Immature natural killer cell (primary cell): ENCODE measurements at regions not wholly inside any gene's neighbourhood (a gene's known extent, or its start where the extent isn't known, plus 50 kb on each side); places are given as distances from the start of the nearest gene placed in this dataset.

Source experiments
- DNase-seq, 3 donors: peaks; one replicate each; pipeline ENCODE4 v3.0.0; 2022; ENCODE audit warnings: mixed read lengths in 1 of 3
- H3K27ac Mint-ChIP-seq, 6 donors: one replicate each; pipeline ENCODE4 v1.8.0; 2020; ENCODE audit warnings: mixed read lengths in 6 of 6, mild to moderate bottlenecking in 5 of 6, inconsistent platforms in 4 of 6, moderate library complexity in 3 of 6
- H3K27me3 Mint-ChIP-seq, 3 donors: one replicate each; pipeline ENCODE4 v1.8.0; 2020 to 2021; ENCODE audit warnings: low read depth in 3 of 3, mild to moderate bottlenecking in 3 of 3, mixed read lengths in 3 of 3, moderate library complexity in 3 of 3, inconsistent platforms in 1 of 3
- H3K36me3 Mint-ChIP-seq, 3 donors: one replicate each; pipeline ENCODE4 v1.8.0; 2020; ENCODE audit warnings: mixed read lengths in 3 of 3, inconsistent platforms in 2 of 3, mild to moderate bottlenecking in 2 of 3
- H3K4me1 Mint-ChIP-seq, 2 donors: one replicate each; pipeline ENCODE4 v1.8.0; 2020; ENCODE audit warnings: inconsistent platforms in 2 of 2, mild to moderate bottlenecking in 2 of 2, mixed read lengths in 2 of 2, moderate library complexity in 1 of 2
- H3K4me3 Mint-ChIP-seq, 5 donors: one replicate each; pipeline ENCODE4 v1.8.0; 2020; ENCODE audit warnings: mild to moderate bottlenecking in 5 of 5, mixed read lengths in 5 of 5, inconsistent platforms in 3 of 5, moderate library complexity in 3 of 5
- H3K9me3 Mint-ChIP-seq, 6 donors: one replicate each; pipeline ENCODE4 v1.8.0; 2020; ENCODE audit warnings: mild to moderate bottlenecking in 6 of 6, mixed read lengths in 6 of 6, inconsistent platforms in 4 of 6, moderate library complexity in 3 of 6

DNA sequence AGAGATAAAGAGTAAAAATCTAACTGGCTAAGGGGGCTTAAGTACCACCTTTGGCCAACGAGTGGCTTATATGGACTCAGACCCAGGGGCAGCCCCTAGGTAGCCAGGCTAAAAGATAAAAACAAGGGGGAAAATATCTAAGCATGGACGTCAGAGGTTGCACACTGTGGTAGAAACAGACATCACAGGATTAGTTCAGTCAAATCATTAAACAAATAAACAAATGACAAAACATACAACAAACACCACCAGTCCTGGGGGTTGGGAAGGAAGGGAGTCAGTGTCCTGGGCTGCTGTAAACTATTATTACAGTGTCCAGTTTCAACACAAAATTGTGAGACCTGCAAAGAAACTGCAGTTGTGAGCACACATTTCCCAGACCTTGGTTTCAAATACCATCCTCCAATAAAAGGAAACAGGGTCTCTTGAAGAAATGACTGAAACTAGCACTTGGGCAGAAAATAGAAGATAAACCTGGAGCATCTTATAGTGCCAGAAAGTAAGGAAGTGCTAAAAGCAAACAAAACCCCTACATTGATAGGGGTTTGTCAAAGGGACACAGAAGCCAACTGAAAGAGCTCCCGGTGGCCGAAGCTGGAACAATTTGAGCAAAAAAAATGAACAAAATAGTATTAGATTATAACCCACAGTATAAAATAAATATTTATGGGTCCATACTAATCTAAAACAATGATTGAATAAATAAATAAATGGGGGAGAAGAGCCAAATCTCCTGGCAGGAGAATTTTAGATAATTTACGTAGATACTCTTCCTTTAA lies 154.8 kb upstream of the KLF7 start:
- no peak overlapping the region for H3K4me3 Mint-ChIP-seq
- no peaks in the 10 kb centered on the region for H3K4me1 Mint-ChIP-seq
- no peaks in the 10 kb centered on the region for H3K9me3 Mint-ChIP-seq
- H3K27me3 Mint-ChIP-seq = peaks cover 3 to 11% (median 4%) of the 10 kb centered on the region in 3 donors
- no peak overlapping the region for H3K27ac Mint-ChIP-seq
- H3K36me3 Mint-ChIP-seq = no peaks in the 10 kb centered on the region
- no peak for DNase-seq

GRCh38 chr2:207321514-207321913 lies 155.8 kb upstream of the KLF7 start:
- Mint-ChIP-seq H3K9me3 (no peaks in the 10 kb centered on the region), H3K4me1 (no peaks in the 10 kb centered on the region), H3K27me3 (peaks cover 3 to 11% (median 4%) of the 10 kb centered on the region in 3 donors), H3K4me3 (no peak overlapping the region), H3K27ac (no peak overlapping the region), H3K36me3 (no peaks in the 10 kb centered on the region)
- DNase-seq = no peak

GRCh38 chr2:207324001-207324400 lies 158.3 kb upstream of the KLF7 start:
- Mint-ChIP-seq H3K36me3 (no peaks in the 10 kb centered on the region), H3K27me3 (peaks cover 4 to 10% (median 6%) of the 10 kb centered on the region in 3 donors), H3K27ac (no peak overlapping the region), H3K4me3 (no peak overlapping the region), H3K4me1 (no peaks in the 10 kb centered on the region), H3K9me3 (no peaks in the 10 kb centered on the region)
- DNase-seq = no peak

GRCh38 chr2:207327513-207327912 lies 161.8 kb upstream of the KLF7 start:
- no peaks in the 10 kb centered on the region for H3K4me1 Mint-ChIP-seq
- no peaks in the 10 kb centered on the region for H3K36me3 Mint-ChIP-seq
- DNase-seq = no peak
- H3K4me3 Mint-ChIP-seq = no peak overlapping the region
- H3K9me3 Mint-ChIP-seq = no peaks in the 10 kb centered on the region
- peaks cover 3 to 6% (median 6%) of the 10 kb centered on the region in 3 donors for H3K27me3 Mint-ChIP-seq
- H3K27ac Mint-ChIP-seq = no peak overlapping the region

- Mint-ChIP-seq H3K4me1 (no peaks in the 10 kb centered on the region), H3K9me3 (no peaks in the 10 kb centered on the region), H3K4me3 (no peak overlapping the region), H3K27ac (no peak overlapping the region), H3K27me3 (peaks cover 3 to 6% (median 6%) of the 10 kb centered on the region in 3 donors), H3K36me3 (no peaks in the 10 kb centered on the region)
- DNase-seq = no peak
Observed at GRCh38 chr2:207328944-207329386, 163.2 kb upstream of the KLF7 start.

- Mint-ChIP-seq H3K36me3 (no peaks in the 10 kb centered on the region), H3K27me3 (peaks cover 3 to 9% (median 3%) of the 10 kb centered on the region in 3 donors), H3K27ac (no peak overlapping the region), H3K9me3 (no peaks in the 10 kb centered on the region), H3K4me3 (no peak overlapping the region), H3K4me1 (no peaks in the 10 kb centered on the region)
- no peak for DNase-seq
Observed at GRCh38 chr2:207330912-207331311, 165.2 kb upstream of the KLF7 start.

DNA sequence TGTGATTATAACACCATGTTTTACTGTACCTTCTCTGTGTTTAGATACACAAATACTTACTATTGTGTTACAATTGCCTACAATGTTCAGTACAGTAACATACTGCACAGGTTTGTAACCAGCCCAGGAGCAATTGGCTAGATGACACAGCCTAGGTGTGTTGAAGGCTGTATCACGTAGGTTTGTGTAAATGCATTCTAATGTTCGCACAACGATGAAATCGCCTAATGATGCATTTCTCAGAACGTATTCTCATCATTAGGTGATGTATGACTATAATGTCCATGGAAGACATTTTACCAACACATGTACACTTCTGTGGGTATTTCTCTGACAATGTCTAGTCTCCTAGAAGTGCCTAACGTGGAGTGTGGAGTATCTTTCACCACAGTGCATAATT lies 165.9 kb upstream of the KLF7 start:
- H3K27me3 Mint-ChIP-seq = peaks cover 2 to 9% (median 3%) of the 10 kb centered on the region in 3 donors
- no peaks in the 10 kb centered on the region for H3K9me3 Mint-ChIP-seq
- H3K27ac Mint-ChIP-seq = no peak overlapping the region
- no peak overlapping the region for H3K4me3 Mint-ChIP-seq
- DNase-seq = no peak
- H3K4me1 Mint-ChIP-seq = peaks cover 0 to under 1% of the 10 kb centered on the region in 2 donors
- no peaks in the 10 kb centered on the region for H3K36me3 Mint-ChIP-seq

DNA sequence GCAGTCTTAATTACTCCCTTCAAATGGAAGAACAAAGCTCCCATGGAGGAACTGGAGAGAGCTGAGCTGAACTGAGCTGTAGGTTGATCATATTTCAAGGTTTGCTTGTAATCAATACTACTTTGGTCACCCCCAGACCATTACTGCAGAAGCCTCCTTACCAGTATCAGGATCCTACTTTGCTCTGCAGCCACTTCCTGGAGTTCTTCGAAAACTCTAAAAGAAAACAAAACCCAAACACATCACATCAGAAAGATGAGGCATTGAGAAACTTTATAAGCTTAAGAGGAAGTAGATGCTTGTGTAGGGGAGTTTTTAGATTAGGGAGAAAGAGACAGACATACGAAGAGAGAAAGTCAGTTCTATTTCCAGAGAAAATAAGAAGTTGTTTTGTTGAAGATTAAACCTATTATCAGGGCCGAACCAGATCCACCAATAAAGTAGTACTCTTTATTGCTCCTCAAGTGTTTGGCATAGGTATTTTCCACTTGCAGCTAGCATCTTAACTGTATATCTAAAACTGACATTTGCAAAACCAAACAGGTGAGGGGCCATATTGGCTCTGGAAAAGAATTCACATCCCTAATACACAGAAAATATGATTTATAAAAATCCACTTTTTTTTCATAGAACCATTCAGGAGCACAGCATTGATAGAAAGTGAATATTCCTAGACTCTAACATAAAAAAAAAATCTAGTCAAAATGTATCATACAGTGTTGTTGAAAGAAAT lies 166.9 kb upstream of the KLF7 start:
- Mint-ChIP-seq H3K9me3 (no peaks in the 10 kb centered on the region), H3K27ac (peak overlapping the region in 1 of 6 donors; percentile 37), H3K4me1 (peaks cover 7 to 10% of the 10 kb centered on the region in 2 donors), H3K4me3 (no peak overlapping the region), H3K27me3 (peaks cover 0 to 4% (median 0%) of the 10 kb centered on the region in 3 donors), H3K36me3 (no peaks in the 10 kb centered on the region)
- DNase-seq = no peak

DNA sequence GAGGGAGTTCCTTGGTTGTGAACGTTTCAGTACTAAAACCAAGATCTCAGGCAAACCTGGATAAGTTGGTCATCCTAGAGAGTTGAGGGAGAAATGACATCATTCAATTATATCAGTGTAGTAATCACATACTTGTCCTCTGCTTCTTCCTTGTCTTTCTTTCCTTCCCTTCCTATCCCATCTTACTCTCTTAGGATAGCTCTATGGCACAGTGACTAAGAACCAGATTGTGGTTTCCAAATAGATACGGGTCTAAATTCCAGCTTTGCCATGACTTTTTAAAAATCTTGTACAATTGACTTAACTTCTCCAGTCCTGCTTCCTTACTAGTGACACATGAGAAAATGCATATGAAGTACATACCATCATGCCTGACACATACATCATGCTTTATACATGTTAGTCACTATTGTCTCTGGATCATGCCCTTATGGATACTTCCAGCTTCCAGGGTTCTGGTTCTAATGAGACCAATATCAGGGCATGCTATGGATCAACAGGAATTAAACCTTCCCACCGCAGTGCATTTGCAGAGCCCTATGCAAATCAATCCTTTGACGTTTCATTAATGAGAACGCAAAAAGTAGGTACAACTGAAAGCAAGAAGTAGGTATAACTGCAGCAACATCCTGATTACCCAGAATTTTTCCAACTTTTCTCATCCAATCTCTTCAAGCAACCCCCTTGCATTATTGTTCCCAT lies 168.0 kb upstream of the KLF7 start:
- Mint-ChIP-seq H3K27ac (no peak overlapping the region), H3K4me1 (peaks cover 7 to 10% of the 10 kb centered on the region in 2 donors)

GRCh38 chr2:207334301-207334623 lies 168.5 kb upstream of the KLF7 start:
- Mint-ChIP-seq H3K36me3 (no peaks in the 10 kb centered on the region), H3K4me1 (peaks cover 7 to 10% of the 10 kb centered on the region in 2 donors), H3K27me3 (peaks cover 0 to 4% (median 0%) of the 10 kb centered on the region in 3 donors), H3K27ac (peak overlapping the region in 1 of 6 donors; percentile 9), H3K4me3 (no peak overlapping the region), H3K9me3 (no peaks in the 10 kb centered on the region)
- no peak for DNase-seq

More for the DNA sequence above, 168.0 kb upstream of the KLF7 start:
- Mint-ChIP-seq H3K36me3 (no peaks in the 10 kb centered on the region), H3K9me3 (no peaks in the 10 kb centered on the region), H3K4me3 (no peak overlapping the region), H3K27me3 (peaks cover 0 to 4% (median 0%) of the 10 kb centered on the region in 3 donors)
- DNase-seq = no peak

DNA sequence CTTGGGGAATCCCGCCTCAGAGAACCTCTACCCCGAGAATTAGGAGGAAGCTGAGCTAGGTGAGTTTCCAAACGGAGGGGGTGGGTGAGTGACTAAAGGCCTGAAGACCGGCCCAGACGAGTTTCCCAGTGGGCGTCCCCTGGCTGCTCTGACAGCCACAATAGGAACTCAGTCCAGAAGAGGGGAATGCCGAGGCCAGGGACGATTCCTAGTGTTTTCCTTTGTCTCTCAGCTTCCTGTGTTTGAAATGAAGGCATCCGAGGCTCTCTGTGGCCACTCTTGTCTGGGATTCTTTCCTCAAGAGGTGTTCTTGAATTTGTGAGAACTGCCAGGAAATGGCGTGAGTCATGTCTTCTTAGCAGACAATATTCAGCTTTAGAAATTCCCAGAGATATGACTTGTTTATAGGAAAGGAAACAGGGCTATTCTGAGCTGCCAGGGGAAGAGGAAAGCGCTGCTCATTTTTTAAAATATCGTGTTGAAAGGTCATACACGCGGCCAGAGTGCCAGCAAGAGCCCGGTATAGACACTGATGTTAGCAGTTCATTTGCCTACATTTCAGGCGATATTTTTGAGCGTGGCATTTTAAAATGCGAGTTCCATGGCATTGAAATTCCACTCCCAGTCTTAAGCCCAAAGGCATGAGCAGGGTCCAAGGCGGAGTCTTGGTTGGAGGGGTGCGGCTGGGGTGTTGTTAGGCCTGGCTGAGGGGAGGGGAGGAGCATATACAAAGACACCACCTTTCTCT lies 169.1 kb upstream of the KLF7 start:
- Mint-ChIP-seq H3K4me3 (peak overlapping the region in 1 of 5 donors; percentile 33), H3K9me3 (no peaks in the 10 kb centered on the region), H3K27me3 (peaks cover 0 to 4% (median 0%) of the 10 kb centered on the region in 3 donors), H3K27ac (no peak overlapping the region), H3K4me1 (peaks cover 7 to 10% of the 10 kb centered on the region in 2 donors), H3K36me3 (no peaks in the 10 kb centered on the region)
- DNase-seq = no peak

DNA sequence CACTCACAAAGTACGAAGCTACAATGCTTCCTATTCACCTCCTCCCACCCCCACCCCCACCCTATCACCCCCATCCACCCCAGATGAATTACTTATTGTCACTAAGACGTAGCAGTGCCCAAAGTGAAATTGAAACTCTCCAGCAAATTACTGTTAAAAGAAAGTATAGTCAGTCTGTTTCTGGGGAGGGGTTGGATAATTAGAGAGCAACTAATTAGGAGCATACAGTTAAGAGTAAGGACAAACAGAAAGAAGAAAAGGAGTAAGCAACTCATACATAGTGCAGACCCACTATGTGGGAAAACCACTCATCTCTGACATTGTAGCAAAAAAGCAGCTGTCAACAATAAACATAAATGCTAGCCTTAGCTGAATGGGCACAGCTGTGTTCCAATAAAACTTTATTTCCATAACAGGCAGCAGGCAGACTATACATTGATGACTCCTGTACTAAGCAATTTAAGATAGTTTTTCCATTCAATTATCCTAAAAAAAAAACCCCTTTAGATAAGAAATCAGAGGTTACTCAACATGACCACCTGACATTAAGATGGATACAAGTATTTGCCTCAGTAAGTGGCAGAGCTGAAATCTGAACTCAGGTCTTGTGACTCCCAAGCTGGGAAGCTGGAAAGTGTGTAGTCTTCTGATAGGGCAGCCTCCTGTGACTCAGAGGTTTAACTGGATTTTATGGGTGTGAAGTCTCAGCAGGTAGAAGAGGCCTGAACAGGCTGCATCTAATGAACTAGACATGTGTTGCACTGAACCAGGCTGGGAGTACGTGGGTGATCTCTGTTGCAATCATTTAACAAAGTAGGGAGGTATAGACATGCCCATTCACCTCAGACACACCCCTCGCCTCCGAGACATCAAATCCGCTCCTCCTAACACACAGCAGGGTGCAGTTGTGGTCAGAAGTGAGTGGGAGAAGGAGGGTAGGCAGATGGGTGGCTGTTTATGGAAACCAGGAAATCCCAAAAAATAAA lies 171.8 kb upstream of the KLF7 start:
- H3K9me3 Mint-ChIP-seq = no peaks in the 10 kb centered on the region
- H3K27me3 Mint-ChIP-seq = peaks cover 0 to 4% (median 0%) of the 10 kb centered on the region in 3 donors
- H3K4me3 Mint-ChIP-seq = peak overlapping the region in 3 of 5 donors; percentile 4 to 74 (median 15)
- H3K36me3 Mint-ChIP-seq = no peaks in the 10 kb centered on the region
- DNase-seq = no peak
- H3K27ac Mint-ChIP-seq = peak overlapping the region in 5 of 6 donors; percentile 4 to 80 (median 36)
- H3K4me1 Mint-ChIP-seq = peaks cover 7 to 10% of the 10 kb centered on the region in 2 donors
